Tibial artery (tissue), 4 donors: ENCODE measurements at regions not wholly inside any gene's neighbourhood (a gene's known extent, or its start where the extent isn't known, plus 50 kb on each side); places are given as distances from the start of the nearest gene placed in this dataset.

Experiments used
- DNase-seq, 2 donors: peaks; one replicate each; pipeline ENCODE4 v3.0.0-alpha.2; 2019
- H3K27ac ChIP-seq, 2 donors: fragments of 200-600 bp; sonication (generic) in 1 of 2; 1 replicate in 1 of 2; 2 replicates in 1 of 2; pipeline ENCODE4 v1.5.1; 2018 to 2019; ENCODE audit warnings: mild to moderate bottlenecking in 1 of 2
- H3K27me3 ChIP-seq, 2 donors: fragments of 200-600 bp; sonication (generic) in 1 of 2; one replicate each; pipeline versions ENCODE4 v1.5.1 to v1.6.0; 2016 to 2019
- H3K36me3 ChIP-seq, 3 donors: fragments of 200-600 bp; sonication (generic) in 2 of 3; one replicate each; pipeline ENCODE4 v1.5.1; 2016 to 2019; ENCODE audit warnings: mild to moderate bottlenecking in 2 of 3
- H3K4me1 ChIP-seq, 4 donors: fragments of 200-600 bp; sonication (generic) in 2 of 4; 1 replicate in 3 of 4; 2 replicates in 1 of 4; pipeline ENCODE4 v1.5.1; 2016 to 2019
- H3K4me3 ChIP-seq, 2 donors: fragments of 200-600 bp; sonication (generic) in 1 of 2; 1 replicate in 1 of 2; 2 replicates in 1 of 2; pipeline ENCODE4 v1.5.1; 2018 to 2019; ENCODE audit warnings: mild to moderate bottlenecking in 2 of 2
- H3K9me3 ChIP-seq, 3 donors: fragments of 200-600 bp; sonication (generic) in 1 of 3; one replicate each; pipeline ENCODE4 v1.5.1; 2016 to 2019
- CTCF ChIP-seq, 2 experiments: fragments of 200-600 bp in 1 of 2; fragments of 450-650 bp in 1 of 2; IDR thresholded peaks; one replicate each; pipeline ENCODE4 v1.5.1; 2017 to 2019; ENCODE audit warnings: antibody characterized with exemption in 2 of 2, mild to moderate bottlenecking in 1 of 2, moderate library complexity in 1 of 2
- intact Hi-C: fragments of 100-400 bp; cut with DNase I; formaldehyde crosslinking; loops from one replicate; pipeline ENCODE4 v1.15.0; 2023; ENCODE audit warnings: low total_unique reads

- TF ChIP-seq CTCF (IDR thresholded peaks at IDR 0.05) = no peak
- DNase-seq = no peak
These were observed 204.2 kb downstream of the NFKBIZ start for GRCh38 chr3:102053375-102053989.

GRCh38 chr3:102054543-102055080, 205.3 kb downstream of the NFKBIZ start:
- no peaks in the 10 kb centered on the region for H3K9me3 ChIP-seq
- no peak for DNase-seq
- intact Hi-C loops = no loop called here
- H3K36me3 ChIP-seq = no peaks in the 10 kb centered on the region
- no peak overlapping the region for H3K27ac ChIP-seq
- no peak overlapping the region for H3K4me3 ChIP-seq
- H3K27me3 ChIP-seq = no peaks in the 10 kb centered on the region
- TF ChIP-seq CTCF (IDR thresholded peaks at IDR 0.05) = no peak
- H3K4me1 ChIP-seq = no peaks in the 10 kb centered on the region

More at GRCh38 chr3:102053375-102053989, 204.2 kb downstream of the NFKBIZ start:
- Histone ChIP-seq H3K4me1 (no peaks in the 10 kb centered on the region), H3K27me3 (no peaks in the 10 kb centered on the region), H3K9me3 (no peaks in the 10 kb centered on the region), H3K27ac (no peak overlapping the region), H3K4me3 (no peak overlapping the region), H3K36me3 (no peaks in the 10 kb centered on the region)
- intact Hi-C loops = no loop called here

- intact Hi-C loops = no loop called here
- no peak for TF ChIP-seq CTCF (IDR thresholded peaks at IDR 0.05)
- Histone ChIP-seq H3K4me1 (no peaks in the 10 kb centered on the region), H3K27ac (no peak overlapping the region), H3K36me3 (no peaks in the 10 kb centered on the region), H3K9me3 (no peaks in the 10 kb centered on the region), H3K27me3 (no peaks in the 10 kb centered on the region), H3K4me3 (no peak overlapping the region)
- no peak for DNase-seq
These were observed 208.6 kb downstream of the NFKBIZ start for GRCh38 chr3:102057781-102058421.

GRCh38 chr3:102059145-102059943, 210.0 kb downstream of the NFKBIZ start:
- TF ChIP-seq CTCF (IDR thresholded peaks at IDR 0.05) = no peak
- Histone ChIP-seq H3K36me3 (no peaks in the 10 kb centered on the region), H3K9me3 (no peaks in the 10 kb centered on the region), H3K27ac (no peak overlapping the region), H3K4me1 (no peaks in the 10 kb centered on the region), H3K27me3 (no peaks in the 10 kb centered on the region), H3K4me3 (no peak overlapping the region)
- intact Hi-C loops = no loop called here
- DNase-seq = no peak

- Histone ChIP-seq H3K4me1 (no peaks in the 10 kb centered on the region), H3K36me3 (no peaks in the 10 kb centered on the region), H3K4me3 (no peak overlapping the region), H3K27ac (no peak overlapping the region), H3K27me3 (no peaks in the 10 kb centered on the region), H3K9me3 (no peaks in the 10 kb centered on the region)
- TF ChIP-seq CTCF (IDR thresholded peaks at IDR 0.05) = no peak
- no peak for DNase-seq
- intact Hi-C loops = no loop called here
These were observed 211.5 kb downstream of the NFKBIZ start for GRCh38 chr3:102060814-102061213.
